Thymus (tissue), 11 donors: ENCODE measurements at regions not wholly inside any gene's neighbourhood (a gene's known extent, or its start where the extent isn't known, plus 50 kb on each side); places are given as distances from the start of the nearest gene placed in this dataset.
"Not testable (repeated sequence)": the region's sequence is repeated elsewhere in the genome, so short reads cannot be mapped to it uniquely, and the experiment has no call there.

Experiments used
- DNase-seq, 9 donors: peaks; one replicate each; pipeline ENCODE4 v3.0.0-alpha.2; 2013; ENCODE audit warnings: low spot score in 9 of 9, low read depth in 6 of 9, missing footprints in 1 of 9
- H3K27ac ChIP-seq, 2 donors: one replicate each; pipeline ENCODE4 v1.5.1; 2013; ENCODE audit warnings: control low read depth in 1 of 2, low read depth in 1 of 2, low read length in 1 of 2, mild to moderate bottlenecking in 1 of 2, moderate library complexity in 1 of 2
- H3K27me3 ChIP-seq, 2 donors: one replicate each; pipeline ENCODE4 v1.5.1; 2013; ENCODE audit warnings: low read length in 1 of 2; ENCODE audit not compliant: control insufficient read depth in 2 of 2, insufficient read depth in 1 of 2
- H3K36me3 ChIP-seq, 2 donors: one replicate each; pipeline ENCODE4 v1.5.1; 2013; ENCODE audit warnings: low read length in 1 of 2, mild to moderate bottlenecking in 1 of 2, moderate library complexity in 1 of 2; ENCODE audit not compliant: control insufficient read depth in 2 of 2, insufficient read depth in 2 of 2
- H3K4me1 ChIP-seq, 2 donors: one replicate each; pipeline ENCODE4 v1.5.1; 2013; ENCODE audit warnings: low read length in 2 of 2; ENCODE audit not compliant: control insufficient read depth in 2 of 2, insufficient read depth in 2 of 2
- H3K4me3 ChIP-seq, 2 donors: one replicate each; pipeline ENCODE4 v1.5.1; 2013; ENCODE audit warnings: low read length in 2 of 2, control low read depth in 1 of 2, mild to moderate bottlenecking in 1 of 2
- H3K9me3 ChIP-seq, 2 donors: one replicate each; pipeline ENCODE4 v1.5.1; 2013; ENCODE audit warnings: low read length in 1 of 2, mild to moderate bottlenecking in 1 of 2; ENCODE audit not compliant: control insufficient read depth in 2 of 2, insufficient read depth in 1 of 2
- WGBS: extraction: QIAGEN DNeasy Blood & Tissue Kit; methylation state at CpG from one replicate; pipeline ENCODE4 v1.1.7; 2013; 5-methylcytosine and 5-hydroxymethylcytosine counted together
- donor health status: healthy.

GRCh38 chr3:20837676-20838302, 651.8 kb upstream of the SGO1 start:
- Histone ChIP-seq H3K27ac (no peak overlapping the region), H3K4me3 (no peak overlapping the region), H3K27me3 (no peaks in the 10 kb centered on the region), H3K36me3 (no peaks in the 10 kb centered on the region), H3K9me3 (peaks cover 0 to 2% of the 10 kb centered on the region in 2 donors), H3K4me1 (no peaks in the 10 kb centered on the region)
- WGBS = 73% methylated on average over 3 of the region's 3 CpGs
- no peak for DNase-seq

GRCh38 chr3:20836801-20837200, 650.8 kb upstream of the SGO1 start:
- Histone ChIP-seq H3K4me1 (no peaks in the 10 kb centered on the region), H3K27me3 (no peaks in the 10 kb centered on the region), H3K27ac (no peak overlapping the region), H3K36me3 (no peaks in the 10 kb centered on the region), H3K9me3 (peaks cover 0 to 2% of the 10 kb centered on the region in 2 donors), H3K4me3 (no peak overlapping the region)
- no peak for DNase-seq
- 96% methylated on average over 2 of the region's 2 CpGs for WGBS

- H3K4me1 ChIP-seq = no peaks in the 10 kb centered on the region
- DNase-seq = no peak
- no peaks in the 10 kb centered on the region for H3K27me3 ChIP-seq
- no peak overlapping the region for H3K4me3 ChIP-seq
- H3K27ac ChIP-seq = no peak overlapping the region
- H3K36me3 ChIP-seq = no peaks in the 10 kb centered on the region
- 87% methylated on average over 2 of the region's 2 CpGs for WGBS
- H3K9me3 ChIP-seq = peaks cover 0 to 2% of the 10 kb centered on the region in 2 donors
Observed at GRCh38 chr3:20832963-20833362, 647.0 kb upstream of the SGO1 start.

- Histone ChIP-seq H3K4me1 (no peaks in the 10 kb centered on the region), H3K36me3 (no peaks in the 10 kb centered on the region), H3K27ac (no peak overlapping the region), H3K27me3 (no peaks in the 10 kb centered on the region), H3K4me3 (no peak overlapping the region), H3K9me3 (peaks cover 0 to 6% of the 10 kb centered on the region in 2 donors)
- DNase-seq = no peak
Observed at GRCh38 chr3:20822251-20822650, 636.2 kb upstream of the SGO1 start.

- not testable (repeated sequence) for H3K27me3 ChIP-seq, H3K9me3 ChIP-seq, H3K27ac ChIP-seq, H3K4me1 ChIP-seq, H3K4me3 ChIP-seq, DNase-seq, H3K36me3 ChIP-seq
- 87% methylated on average over 9 of the region's 9 CpGs for WGBS
Observed at GRCh38 chr3:20820872-20821271, 634.9 kb upstream of the SGO1 start.

- Histone ChIP-seq H3K27me3 (no peaks in the 10 kb centered on the region), H3K36me3 (no peaks in the 10 kb centered on the region), H3K9me3 (peaks cover 0 to 1% of the 10 kb centered on the region in 2 donors), H3K27ac (no peak overlapping the region), H3K4me3 (no peak overlapping the region), H3K4me1 (no peaks in the 10 kb centered on the region)
- no peak for DNase-seq
- 81% methylated on average over 2 of the region's 2 CpGs for WGBS
Observed at GRCh38 chr3:20811631-20812030, 625.6 kb upstream of the SGO1 start.

GRCh38 chr3:20811006-20811405, 625.0 kb upstream of the SGO1 start:
- no peaks in the 10 kb centered on the region for H3K4me1 ChIP-seq
- no peak for DNase-seq
- WGBS = 63% methylated on average over 2 of the region's 2 CpGs
- no peaks in the 10 kb centered on the region for H3K36me3 ChIP-seq
- peaks cover 0 to 1% of the 10 kb centered on the region in 2 donors for H3K9me3 ChIP-seq
- H3K4me3 ChIP-seq = no peak overlapping the region
- H3K27ac ChIP-seq = no peak overlapping the region
- H3K27me3 ChIP-seq = no peaks in the 10 kb centered on the region

GRCh38 chr3:20810555-20810954, 624.5 kb upstream of the SGO1 start:
- no peak for DNase-seq
- no peak overlapping the region for H3K27ac ChIP-seq
- no peaks in the 10 kb centered on the region for H3K36me3 ChIP-seq
- H3K27me3 ChIP-seq = no peaks in the 10 kb centered on the region
- no peak overlapping the region for H3K4me3 ChIP-seq
- H3K9me3 ChIP-seq = peaks cover 0 to 1% of the 10 kb centered on the region in 2 donors
- no peaks in the 10 kb centered on the region for H3K4me1 ChIP-seq

GRCh38 chr3:20809356-20809755, 623.4 kb upstream of the SGO1 start:
- no peak overlapping the region for H3K27ac ChIP-seq
- no peak for DNase-seq
- H3K36me3 ChIP-seq = no peaks in the 10 kb centered on the region
- no peaks in the 10 kb centered on the region for H3K27me3 ChIP-seq
- peaks cover 0 to 1% of the 10 kb centered on the region in 2 donors for H3K9me3 ChIP-seq
- 79% methylated on average over 3 of the region's 3 CpGs for WGBS
- no peaks in the 10 kb centered on the region for H3K4me1 ChIP-seq
- H3K4me3 ChIP-seq = no peak overlapping the region

GRCh38 chr3:20808864-20809263, 622.9 kb upstream of the SGO1 start:
- Histone ChIP-seq H3K27ac (no peak overlapping the region), H3K36me3 (no peaks in the 10 kb centered on the region), H3K9me3 (peaks cover 0 to 1% of the 10 kb centered on the region in 2 donors), H3K4me1 (no peaks in the 10 kb centered on the region), H3K27me3 (no peaks in the 10 kb centered on the region), H3K4me3 (no peak overlapping the region)
- 92% methylated on average over 2 of the region's 2 CpGs for WGBS
- DNase-seq = no peak
